SK-N-SH (cell line): ENCODE measurements at regions not wholly inside any gene's neighbourhood (a gene's known extent, or its start where the extent isn't known, plus 50 kb on each side); places are given as distances from the start of the nearest gene placed in this dataset.
"Not testable (repeated sequence)": the region's sequence is repeated elsewhere in the genome, so short reads cannot be mapped to it uniquely, and the experiment has no call there.

ENCODE experiments used
- CTCF ChIA-PET: fragments of 300-600, 350-600 bp; formaldehyde crosslinking; extraction: SDS; loops from one replicate; lab custom pipeline; 2021; lab: Yijun Ruan, JAX
- POLR2A ChIA-PET: fragments of 350-600 bp; sonication (Branson Sonifier 250); formaldehyde crosslinking; extraction: SDS; loops from one replicate; lab custom pipeline; 2020; ENCODE audit warnings: antibody characterized with exemption, inconsistent platforms; lab: Yijun Ruan, JAX
- DNase-seq: peaks from one replicate; pipeline ENCODE4 v3.0.0; 2012
- H2AFZ ChIP-seq: fragments of 200-600 bp; sonication (generic); 2 replicates; pipeline ENCODE4 v1.8.1; 2016; ENCODE audit warnings: antibody characterized with exemption, mild to moderate bottlenecking, low read depth
- H3F3A ChIP-seq: fragments of 200-600 bp; sonication (generic); replicated peaks from 2 replicates; pipeline ENCODE3; 2016; ENCODE audit warnings: antibody characterized with exemption, mild to moderate bottlenecking; ENCODE audit not compliant: insufficient read depth
- H3K27ac ChIP-seq, 2 experiments: fragments of 200-500 bp in 1 of 2; fragments of 200-600 bp in 1 of 2; sonication (Bioruptor generic) in 1 of 2; sonication (generic), shearing (Covaris generic) in 1 of 2; 2 replicates each; pipeline versions ENCODE4 v1.5.1 to v1.6.1; 2014 to 2016; ENCODE audit warnings: low read depth in 2 of 2, inconsistent platforms in 1 of 2, low read length in 1 of 2, mild to moderate bottlenecking in 1 of 2, mixed read lengths in 1 of 2
- H3K27me3 ChIP-seq: fragments of 200-600 bp; sonication (generic), shearing (Covaris generic); 2 replicates; pipeline ENCODE4 v1.6.1; 2016; ENCODE audit warnings: mixed run types; ENCODE audit not compliant: insufficient read depth
- H3K36me3 ChIP-seq, 2 experiments: fragments of 200-500 bp in 1 of 2; fragments of 200-600 bp in 1 of 2; sonication (Bioruptor generic) in 1 of 2; sonication (generic) in 1 of 2; replicated peaks in 1 of 2; 2 replicates each; pipeline versions ENCODE3 to v1.5.1; 2014 to 2016; ENCODE audit warnings: low read length in 1 of 2, mild to moderate bottlenecking in 1 of 2; ENCODE audit not compliant: insufficient read depth in 2 of 2, control insufficient read depth in 1 of 2
- H3K4me1 ChIP-seq, 2 experiments: fragments of 200-500 bp in 1 of 2; fragments of 200-600 bp in 1 of 2; sonication (Bioruptor generic) in 1 of 2; sonication (generic), shearing (Covaris generic) in 1 of 2; 2 replicates each; pipeline versions ENCODE4 v1.5.1 to v1.6.1; 2014 to 2016; ENCODE audit warnings: low read depth in 1 of 2, low read length in 1 of 2, mixed run types in 1 of 2; ENCODE audit not compliant: insufficient read depth in 2 of 2, control insufficient read depth in 1 of 2
- H3K4me2 ChIP-seq: fragments of 200-600 bp; sonication (generic), shearing (Covaris generic); 2 replicates; pipeline ENCODE4 v1.6.1; 2017; ENCODE audit warnings: mixed run types
- H3K4me3 ChIP-seq, 2 experiments: fragments of 200-500 bp in 1 of 2; fragments of 200-600 bp in 1 of 2; sonication (Bioruptor generic) in 1 of 2; sonication (generic), shearing (Covaris generic) in 1 of 2; 2 replicates each; pipeline versions ENCODE4 v1.5.1 to v1.8.1; 2014 to 2016; ENCODE audit warnings: low read depth in 2 of 2, inconsistent platforms in 1 of 2, low read length in 1 of 2, mild to moderate bottlenecking in 1 of 2, mixed read lengths in 1 of 2, moderate library complexity in 1 of 2
- H3K79me2 ChIP-seq: fragments of 200-600 bp; sonication (generic); 2 replicates; pipeline ENCODE4 v1.8.1; 2017; ENCODE audit warnings: mild to moderate bottlenecking; ENCODE audit not compliant: insufficient read depth
- H3K9ac ChIP-seq: fragments of 200-600 bp; sonication (generic); 2 replicates; pipeline ENCODE4 v1.6.1; 2017; ENCODE audit warnings: mixed run types
- H3K9me2 ChIP-seq: fragments of 200-600 bp; sonication (generic); 2 replicates; pipeline ENCODE4 v1.6.1; 2017; ENCODE audit warnings: mixed run types
- H3K9me3 ChIP-seq: fragments of 200-600 bp; sonication (generic); 2 replicates; pipeline ENCODE4 v1.6.1; 2017; ENCODE audit warnings: mixed run types, mild to moderate bottlenecking, moderate library complexity
- H4K20me1 ChIP-seq: fragments of 200-600 bp; sonication (generic); 2 replicates; pipeline ENCODE4 v1.6.1; 2017; ENCODE audit warnings: mild to moderate bottlenecking, mixed run types; ENCODE audit not compliant: insufficient read depth
- GATA2 ChIP-seq: sonication (generic); formaldehyde crosslinking; IDR thresholded peaks from 2 replicates; pipeline ENCODE4 v1.5.0; 2020; ENCODE audit warnings: mild to moderate bottlenecking, missing genetic modification reagents
- NFIC ChIP-seq: IDR thresholded peaks from 2 replicates; pipeline ENCODE4 v1.4.0; 2012; ENCODE audit warnings: borderline replicate concordance
- RCOR1 ChIP-seq: fragments of 150-350 bp; IDR thresholded peaks from 2 replicates; pipeline ENCODE4 v1.6.1; 2017; ENCODE audit warnings: antibody characterized with exemption, low read length
- RXRA ChIP-seq: IDR thresholded peaks from 2 replicates; pipeline ENCODE4 v1.4.0; 2012; ENCODE audit warnings: low read depth, mild to moderate bottlenecking, borderline replicate concordance
- TAF1 ChIP-seq: IDR thresholded peaks from 2 replicates; pipeline ENCODE4 v1.6.1; 2012; ENCODE audit warnings: low read depth, mild to moderate bottlenecking, low read length, moderate library complexity, borderline replicate concordance
- TCF12 ChIP-seq: IDR thresholded peaks from 2 replicates; pipeline ENCODE4 v1.4.0; 2012
- USF2 ChIP-seq: fragments of 150-350 bp; IDR thresholded peaks from 2 replicates; pipeline ENCODE4 v1.6.1; 2017; ENCODE audit warnings: antibody characterized with exemption, low read length, low read depth, borderline replicate concordance
- WGBS: methylation state at CpG from one replicate; pipeline ENCODE4 v1.1.6; 2017; ENCODE audit warnings: low lambda C conversion rate; 5-methylcytosine and 5-hydroxymethylcytosine counted together
- TF ChIP-seq, protein P1 (sequence below): fragments of 200-600 bp; sonication (generic); IDR thresholded peaks from 2 replicates; pipeline ENCODE4 v1.6.1; 2017; ENCODE audit warnings: antibody characterized with exemption, mild to moderate bottlenecking, moderate library complexity
- TF ChIP-seq, protein P2 (sequence below): fragments of 150-350 bp; IDR thresholded peaks from 2 replicates; pipeline ENCODE4 v1.6.1; 2016; ENCODE audit warnings: mild to moderate bottlenecking, low read depth, low read length

DNA sequence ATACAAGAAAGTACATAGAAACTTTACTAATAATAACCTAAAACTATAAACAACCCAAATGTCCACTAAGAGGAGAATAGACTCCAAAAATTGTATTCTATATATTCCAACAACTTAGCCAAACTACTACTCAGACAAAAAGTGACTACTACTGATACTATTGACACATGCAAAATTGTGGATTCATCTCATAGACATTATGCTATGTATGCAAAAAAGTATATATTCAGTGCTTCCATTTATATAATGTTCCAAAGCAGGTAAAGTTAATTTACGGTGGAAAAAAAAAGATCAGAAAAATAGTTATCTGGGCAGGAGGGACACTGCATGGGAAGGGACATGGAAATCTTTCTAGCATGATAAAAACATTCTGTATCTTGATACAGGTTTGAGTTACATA lies 62.0 kb upstream of the SRD5A2 start:
- Histone ChIP-seq H3K4me1 (no peaks in the 10 kb centered on the region), H3K27me3 (no peaks in the 10 kb centered on the region), H4K20me1 (no peaks in the 10 kb centered on the region)
- CTCF ChIA-PET, result no interaction called here
- TF ChIP-seq USF2, result no peak
- no peak for TF ChIP-seq RCOR1
- TF ChIP-seq, protein P1, sequence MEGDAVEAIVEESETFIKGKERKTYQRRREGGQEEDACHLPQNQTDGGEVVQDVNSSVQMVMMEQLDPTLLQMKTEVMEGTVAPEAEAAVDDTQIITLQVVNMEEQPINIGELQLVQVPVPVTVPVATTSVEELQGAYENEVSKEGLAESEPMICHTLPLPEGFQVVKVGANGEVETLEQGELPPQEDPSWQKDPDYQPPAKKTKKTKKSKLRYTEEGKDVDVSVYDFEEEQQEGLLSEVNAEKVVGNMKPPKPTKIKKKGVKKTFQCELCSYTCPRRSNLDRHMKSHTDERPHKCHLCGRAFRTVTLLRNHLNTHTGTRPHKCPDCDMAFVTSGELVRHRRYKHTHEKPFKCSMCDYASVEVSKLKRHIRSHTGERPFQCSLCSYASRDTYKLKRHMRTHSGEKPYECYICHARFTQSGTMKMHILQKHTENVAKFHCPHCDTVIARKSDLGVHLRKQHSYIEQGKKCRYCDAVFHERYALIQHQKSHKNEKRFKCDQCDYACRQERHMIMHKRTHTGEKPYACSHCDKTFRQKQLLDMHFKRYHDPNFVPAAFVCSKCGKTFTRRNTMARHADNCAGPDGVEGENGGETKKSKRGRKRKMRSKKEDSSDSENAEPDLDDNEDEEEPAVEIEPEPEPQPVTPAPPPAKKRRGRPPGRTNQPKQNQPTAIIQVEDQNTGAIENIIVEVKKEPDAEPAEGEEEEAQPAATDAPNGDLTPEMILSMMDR, result no peak
- TF ChIP-seq RXRA, result no peak
- no peak for TF ChIP-seq GATA2 (CRISPR knock-in tag)
- TF ChIP-seq TAF1, result no peak
- no peak for TF ChIP-seq NFIC
- TF ChIP-seq TCF12, result no peak
- TF ChIP-seq, protein P2, sequence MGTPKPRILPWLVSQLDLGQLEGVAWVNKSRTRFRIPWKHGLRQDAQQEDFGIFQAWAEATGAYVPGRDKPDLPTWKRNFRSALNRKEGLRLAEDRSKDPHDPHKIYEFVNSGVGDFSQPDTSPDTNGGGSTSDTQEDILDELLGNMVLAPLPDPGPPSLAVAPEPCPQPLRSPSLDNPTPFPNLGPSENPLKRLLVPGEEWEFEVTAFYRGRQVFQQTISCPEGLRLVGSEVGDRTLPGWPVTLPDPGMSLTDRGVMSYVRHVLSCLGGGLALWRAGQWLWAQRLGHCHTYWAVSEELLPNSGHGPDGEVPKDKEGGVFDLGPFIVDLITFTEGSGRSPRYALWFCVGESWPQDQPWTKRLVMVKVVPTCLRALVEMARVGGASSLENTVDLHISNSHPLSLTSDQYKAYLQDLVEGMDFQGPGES, result no peak
- TF ChIP-seq, all 33 proteins: peak for 0
- Histone ChIP-seq H3K9me2 (no peaks in the 10 kb centered on the region), H3K79me2 (no peaks in the 10 kb centered on the region), H3K4me3 (no peak overlapping the region), H3K27ac (no peak overlapping the region), H3K9ac (no peak overlapping the region), H3F3A (no peaks in the 10 kb centered on the region), H3K36me3 (no peaks in the 10 kb centered on the region), H3K9me3 (no peaks in the 10 kb centered on the region), H3K4me2 (no peak overlapping the region), H2AFZ (no peak overlapping the region)
- 15% methylated on average over 1 of the region's 1 CpG for WGBS
- DNase-seq, result no peak
- POLR2A ChIA-PET, result no interaction called here

- POLR2A ChIA-PET, H2AFZ ChIP-seq, H3K27me3 ChIP-seq, H3K9ac ChIP-seq, H3K36me3 ChIP-seq, H4K20me1 ChIP-seq, H3K4me2 ChIP-seq, H3K4me1 ChIP-seq, H3F3A ChIP-seq, DNase-seq, H3K79me2 ChIP-seq, H3K4me3 ChIP-seq, H3K27ac ChIP-seq, H3K9me2 ChIP-seq, H3K9me3 ChIP-seq, CTCF ChIA-PET: not testable (repeated sequence)
- WGBS, result 0% methylated on average over 3 of the region's 5 CpGs
Measured at GRCh38 chr2:31632201-31632600, 51.5 kb upstream of the SRD5A2 start.
